GM21528 (cell line): ENCODE measurements at regions not wholly inside any gene's neighbourhood (a gene's known extent, or its start where the extent isn't known, plus 50 kb on each side); places are given as distances from the start of the nearest gene placed in this dataset.

Experiments
- ATAC-seq: cut with Tn5 transposase; IDR thresholded peaks from one replicate; pipeline ENCODE4 v1.9.1; 2021; ENCODE audit warnings: mild to moderate bottlenecking, moderate library complexity; ENCODE audit not compliant: unreplicated experiment, low FRiP score

DNA sequence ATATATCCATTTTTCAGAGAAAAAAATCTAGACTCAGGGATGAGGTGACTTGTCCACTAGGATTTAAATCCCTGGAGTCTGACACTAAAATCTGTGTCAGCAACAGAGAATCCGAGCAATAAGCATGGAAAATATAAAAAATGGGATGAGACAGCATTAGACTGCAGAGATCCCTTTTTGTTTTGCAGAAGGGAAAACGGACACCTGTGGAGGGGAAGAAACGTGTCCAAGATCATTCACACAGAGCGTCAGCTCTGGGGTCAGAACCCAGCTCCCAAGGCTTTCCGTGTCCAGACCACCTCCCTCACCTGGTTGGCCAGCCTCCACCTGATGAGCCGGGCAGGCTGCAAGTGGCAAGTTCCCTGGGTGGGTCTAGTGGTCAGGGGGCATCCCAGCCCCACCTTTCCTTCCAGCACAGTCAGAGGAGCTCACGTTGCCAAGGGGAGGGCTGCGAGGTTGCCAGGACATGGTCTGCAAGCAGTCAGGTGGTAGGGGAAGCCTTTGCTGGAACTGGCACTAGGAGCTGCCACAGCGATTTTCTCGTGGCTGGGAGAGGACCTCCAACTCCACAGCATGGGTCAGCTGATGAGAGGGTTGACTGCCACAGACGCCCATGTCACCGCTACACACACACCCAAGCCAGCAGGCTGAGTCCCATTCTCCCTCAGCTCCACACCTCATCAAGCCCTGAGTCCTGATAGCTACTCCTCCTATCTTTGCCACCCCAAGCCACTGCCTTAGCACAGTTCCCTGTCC is 65.9 kb upstream of the CPLX2 start:
- no peak for ATAC-seq

DNA sequence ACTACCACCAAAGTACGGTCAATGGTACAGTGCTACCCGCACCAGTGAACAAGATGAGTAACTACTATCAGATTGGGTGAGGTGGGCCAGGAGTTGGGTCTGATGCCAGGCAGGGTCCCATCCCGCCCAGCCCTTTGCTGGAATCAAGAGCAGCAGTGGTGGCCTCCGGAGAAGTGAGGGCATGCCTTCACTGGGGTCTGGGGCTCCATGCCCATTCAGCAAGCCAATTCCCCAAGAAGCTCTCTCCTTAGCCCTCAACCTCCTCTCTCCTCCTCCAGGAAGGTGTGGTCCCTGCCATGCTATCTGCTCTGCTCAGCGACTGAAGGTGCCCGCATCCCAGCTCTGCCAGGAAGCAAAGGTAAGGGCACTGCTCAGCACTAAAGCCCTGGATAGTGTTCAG is 62.7 kb upstream of the CPLX2 start:
- ATAC-seq, result no peak

DNA sequence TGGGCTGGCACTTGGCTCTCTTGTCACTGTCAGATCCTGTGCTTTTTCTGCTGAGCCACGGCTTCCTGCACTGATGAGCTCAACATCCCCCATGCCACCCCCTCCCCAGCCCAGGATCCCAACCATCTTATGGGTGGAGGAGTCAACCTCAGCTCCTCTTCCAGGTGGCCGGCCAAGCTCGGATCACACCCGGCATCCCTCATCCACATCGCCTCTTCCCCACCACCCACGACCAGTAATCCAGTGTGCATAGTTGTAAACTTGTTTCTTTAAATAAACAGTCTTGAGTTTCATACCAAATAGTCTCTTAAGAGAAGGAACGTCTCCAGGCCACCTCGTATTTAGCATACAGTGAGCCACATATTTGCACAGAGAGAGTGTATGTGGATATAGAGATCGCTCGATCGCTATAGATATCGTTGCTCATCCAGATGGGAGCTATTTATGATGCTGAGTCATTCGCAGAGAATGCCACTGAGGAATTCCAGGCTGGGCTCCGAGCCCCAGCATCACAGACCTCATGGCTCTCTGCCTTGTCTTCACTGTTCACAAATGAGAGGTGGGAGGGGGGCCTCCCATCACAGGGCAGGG is 61.8 kb upstream of the CPLX2 start:
- no peak for ATAC-seq

DNA sequence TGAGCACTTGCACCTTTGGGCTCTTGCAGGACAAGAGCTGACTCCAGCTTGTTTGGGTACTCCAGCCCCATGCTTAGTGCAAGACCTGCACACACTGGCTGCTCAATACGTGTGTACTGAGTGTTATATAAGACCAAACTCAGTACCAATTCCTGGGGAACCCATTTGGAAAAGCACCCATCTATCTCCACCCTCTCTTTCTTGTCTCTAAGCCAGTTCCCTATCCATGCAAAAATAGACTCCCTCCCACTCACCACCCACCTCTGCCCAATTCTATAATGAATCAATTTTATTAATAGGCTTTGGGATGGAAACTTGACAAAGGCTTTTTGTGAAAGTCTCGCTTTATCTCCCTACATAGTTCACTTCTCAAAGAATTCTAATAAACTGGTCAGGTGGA is 60.9 kb upstream of the CPLX2 start:
- no peak for ATAC-seq

DNA sequence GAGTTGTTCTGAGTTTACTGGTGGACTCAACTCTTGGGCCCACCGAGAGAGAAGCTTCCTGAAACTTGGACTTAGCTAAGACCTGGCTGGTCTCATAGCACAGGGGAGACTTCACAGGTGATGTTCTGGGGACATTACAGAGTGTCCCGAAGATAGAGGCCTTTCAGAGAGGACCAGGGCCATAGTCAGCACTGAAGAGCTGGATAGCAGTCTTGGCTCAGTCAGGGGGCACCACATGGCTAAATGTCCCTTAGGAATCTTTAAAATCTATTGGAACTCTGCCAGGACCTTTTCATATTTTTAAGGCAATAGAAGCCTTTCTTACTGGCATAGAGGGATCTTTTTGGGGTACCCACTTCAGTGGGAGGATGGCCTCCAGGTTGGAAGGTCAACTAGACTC is 59.8 kb upstream of the CPLX2 start:
- no peak for ATAC-seq

DNA sequence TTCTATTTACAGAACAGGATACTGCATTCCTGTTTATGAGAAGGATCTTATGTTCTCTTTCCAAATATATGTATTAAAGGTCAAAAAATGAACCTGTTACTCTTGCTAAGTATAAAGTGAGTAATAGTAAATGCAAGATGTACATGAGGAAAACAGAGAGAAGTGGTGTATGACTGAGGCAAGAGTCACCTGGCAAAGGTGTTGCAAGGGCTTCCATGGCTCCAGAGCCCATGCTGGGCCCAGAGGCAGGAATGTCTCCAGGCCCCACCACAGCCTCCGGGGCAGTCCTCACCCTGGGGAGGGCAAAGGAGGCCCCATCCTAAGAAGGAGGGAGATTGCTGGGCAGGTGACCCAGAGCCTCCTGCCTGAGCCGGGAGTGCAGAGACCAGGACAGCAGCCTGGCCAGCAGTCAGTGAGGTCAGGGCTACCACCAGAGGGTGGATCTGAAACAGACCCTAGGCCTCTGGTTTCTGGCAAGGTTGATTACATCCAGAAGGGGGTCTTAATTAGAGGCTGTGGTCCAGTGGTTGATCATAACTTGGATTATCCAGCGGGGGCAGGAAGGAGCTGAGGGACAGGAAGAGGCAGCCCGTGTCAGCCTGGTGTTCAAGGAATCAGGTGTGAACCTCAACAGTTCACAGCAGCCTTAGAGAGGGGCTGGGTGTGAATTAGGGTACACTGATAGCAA is 57.3 kb upstream of the CPLX2 start:
- no peak for ATAC-seq

DNA sequence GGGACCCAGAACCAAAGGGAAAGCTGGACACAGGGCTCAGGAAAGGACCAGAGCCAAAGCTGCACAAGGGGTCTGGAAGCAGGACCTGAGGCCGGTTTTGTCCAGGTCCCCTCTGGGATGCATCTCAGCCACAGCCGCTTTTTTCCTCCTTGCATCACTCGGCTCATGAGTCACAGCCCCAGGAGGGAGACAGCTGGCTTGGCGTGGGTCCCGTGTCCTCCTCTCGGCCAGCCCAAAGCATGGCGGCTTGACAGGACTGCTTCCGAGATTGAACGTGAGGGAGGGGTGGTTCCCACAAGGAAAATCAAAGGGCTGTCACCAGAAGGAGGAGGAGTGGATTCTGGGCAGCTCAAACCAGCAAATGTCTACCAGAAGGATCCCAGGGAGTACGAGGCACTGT is 56.7 kb upstream of the CPLX2 start:
- ATAC-seq, result no peak

DNA sequence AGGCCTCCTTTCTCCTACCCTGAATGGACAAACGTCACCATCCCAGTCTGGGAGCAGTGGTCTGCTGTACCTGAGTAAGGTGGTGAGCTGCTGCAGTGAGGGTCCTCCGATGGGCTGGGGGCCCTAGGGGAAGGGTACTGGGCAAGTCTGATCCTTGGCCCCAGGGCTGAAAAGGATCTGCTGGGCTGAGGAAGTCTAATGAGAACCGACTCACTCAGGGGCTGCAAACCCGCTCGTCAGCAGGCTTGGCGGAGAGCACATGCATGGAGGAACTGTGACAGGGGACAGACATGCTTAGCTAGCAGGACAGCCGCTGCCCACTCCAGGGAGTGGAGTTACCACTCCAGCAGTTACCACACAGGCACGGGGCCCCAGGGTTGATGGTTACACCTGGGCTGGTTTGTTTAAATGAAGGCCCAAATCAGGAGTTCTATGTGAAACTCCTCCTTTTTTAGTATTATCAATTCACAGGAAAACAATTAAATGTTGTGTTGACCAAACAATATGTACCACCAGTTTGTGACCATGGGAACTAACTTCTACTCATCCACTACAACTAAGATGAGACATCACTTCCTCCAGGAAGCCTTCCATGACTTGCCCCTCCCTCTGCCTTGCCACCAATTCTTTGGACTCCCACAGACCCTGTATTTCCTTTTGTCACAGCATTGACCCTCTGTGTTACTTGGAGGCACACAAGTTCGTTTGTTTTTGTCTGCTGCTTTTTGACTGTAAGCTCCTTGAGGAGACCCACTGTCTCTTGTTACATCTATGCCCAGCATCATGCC is 56.1 kb upstream of the CPLX2 start:
- ATAC-seq, result no peak

DNA sequence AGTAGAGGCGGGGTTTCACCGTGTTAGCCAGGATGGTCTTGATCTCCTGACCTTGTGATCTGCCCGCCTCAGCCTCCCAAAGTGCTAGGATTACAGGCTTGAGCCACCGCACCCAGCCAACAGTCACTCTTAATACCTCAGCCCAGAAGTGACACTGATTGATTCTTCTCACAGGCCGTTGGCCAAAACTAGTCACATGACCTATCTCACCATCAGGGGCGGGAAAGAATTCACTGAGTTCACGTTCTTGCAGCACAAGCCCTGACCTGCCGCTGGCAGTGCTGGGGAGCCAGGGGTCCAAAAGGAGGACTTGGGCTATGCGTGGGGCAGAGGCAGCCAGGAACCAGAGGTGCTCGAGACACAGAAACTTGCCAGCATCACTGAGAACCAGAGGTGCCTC is 55.0 kb upstream of the CPLX2 start:
- no peak for ATAC-seq

DNA sequence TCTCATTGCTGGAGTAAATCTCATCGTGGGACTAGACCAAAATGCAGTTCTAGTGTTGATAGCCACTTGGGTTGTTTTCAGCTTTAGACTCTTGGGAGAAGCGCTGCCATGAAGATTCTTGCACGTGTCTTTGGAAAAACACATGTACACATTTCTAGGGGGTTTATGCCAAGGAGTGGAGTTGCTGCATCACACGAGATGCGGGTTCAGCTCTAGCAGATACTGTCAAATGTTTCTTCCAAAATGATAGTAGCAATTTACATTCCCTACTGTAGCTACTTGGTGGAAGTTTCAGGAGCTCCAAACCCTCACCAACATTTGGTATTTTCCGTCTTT is 52.3 kb upstream of the CPLX2 start:
- ATAC-seq, result no peak

DNA sequence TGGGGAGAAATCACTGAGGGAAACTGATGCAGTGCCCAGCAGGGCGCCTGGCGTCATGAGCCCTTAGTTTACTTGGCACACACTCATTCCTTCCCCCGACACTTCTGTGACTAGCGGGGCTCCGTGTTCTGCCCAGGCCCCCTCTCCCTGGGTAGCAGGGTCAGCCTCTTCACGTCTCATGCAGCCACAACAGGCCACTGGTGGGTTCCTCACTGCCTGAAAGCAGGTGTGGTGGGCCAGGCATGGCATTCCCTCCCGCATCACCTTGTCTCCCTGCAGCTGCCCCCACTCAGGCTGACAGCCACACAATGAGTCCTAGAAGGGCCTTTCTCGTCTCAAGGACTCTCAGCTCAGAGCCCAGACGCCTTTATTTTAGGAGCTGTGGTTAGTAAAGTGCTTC is 51.1 kb upstream of the CPLX2 start:
- no peak for ATAC-seq
